Ovary (tissue), 3 donors: ENCODE measurements at regions not wholly inside any gene's neighbourhood (a gene's known extent, or its start where the extent isn't known, plus 50 kb on each side); places are given as distances from the start of the nearest gene placed in this dataset.

Source experiments
- CTCF ChIP-seq, 3 donors: fragments of 450-650 bp in 2 of 3; fragments of 200-600 bp in 1 of 3; IDR thresholded peaks; one replicate each; pipeline versions ENCODE4 v1.5.1 to v1.8.0; 2016 to 2022; ENCODE audit warnings: antibody characterized with exemption in 3 of 3, mild to moderate bottlenecking in 1 of 3
- EP300 ChIP-seq: sonication (generic); formaldehyde crosslinking; IDR thresholded peaks from one replicate; pipeline ENCODE4 v1.6.1; 2017; ENCODE audit warnings: antibody characterized with exemption
- POLR2A ChIP-seq: fragments of 450-650 bp; IDR thresholded peaks from one replicate; pipeline ENCODE4 v1.6.1; 2017; ENCODE audit warnings: antibody characterized with exemption, mild to moderate bottlenecking, moderate library complexity
- donor health status: DM: no; HTN: no; CAD: no.

DNA sequence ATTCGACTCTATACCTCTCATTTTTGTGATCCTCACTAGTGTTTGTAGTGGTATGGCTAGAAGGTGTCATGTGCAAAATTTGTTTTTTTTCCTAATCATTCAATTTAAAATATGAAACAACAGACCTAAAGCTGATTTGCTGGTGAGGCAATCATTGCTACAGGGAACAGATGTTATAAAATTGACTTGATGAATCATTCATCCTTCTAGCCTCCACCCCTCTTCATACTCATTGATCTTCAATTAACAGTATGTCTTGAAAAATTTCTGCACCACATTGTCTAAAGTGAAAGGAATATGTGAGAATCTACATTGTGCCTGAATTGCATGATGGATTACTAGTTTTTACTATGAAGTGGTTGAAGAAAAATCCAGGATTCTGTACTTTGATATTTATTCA is 349.0 kb upstream of the NAV3 start:
- no peak for TF ChIP-seq EP300
- TF ChIP-seq CTCF (IDR thresholded peaks at IDR 0.05): no peak
- no peak for TF ChIP-seq POLR2A
